K562 (cell line): ENCODE measurements at regions not wholly inside any gene's neighbourhood (a gene's known extent, or its start where the extent isn't known, plus 50 kb on each side); places are given as distances from the start of the nearest gene placed in this dataset.

Experiments used
- CC2D1A ChIP-seq: fragments of 450-650 bp; IDR thresholded peaks from 2 replicates; pipeline ENCODE4 v1.6.1; 2017; ENCODE audit warnings: mild to moderate bottlenecking
- DPF2 ChIP-seq: fragments of 450-650 bp; IDR thresholded peaks from 2 replicates; pipeline ENCODE4 v1.6.1; 2016
- FOXA3 ChIP-seq, 2 experiments: fragments of 450-650 bp in 1 of 2; sonication (generic) in 1 of 2; formaldehyde crosslinking; IDR thresholded peaks in 1 of 2; conservative IDR thresholded peaks in 1 of 2; 2 replicates each; pipeline versions ENCODE4 v1.4.0 to v1.8.0; 2020 to 2022; ENCODE audit warnings: mild to moderate bottlenecking in 2 of 2, missing genetic modification reagents in 1 of 2
- FOXK2 ChIP-seq, 2 experiments: fragments of 450-650 bp; IDR thresholded peaks in 1 of 2; conservative IDR thresholded peaks in 1 of 2; 2 replicates each; pipeline ENCODE4 v1.6.1; 2016; ENCODE audit warnings: low read depth in 2 of 2, mild to moderate bottlenecking in 1 of 2
- GABPB2 ChIP-seq: fragments of 250-450 bp; sonication (Bioruptor Pico); conservative IDR thresholded peaks from 2 replicates; pipeline ENCODE4 v1.5.1; 2021; ENCODE audit warnings: mild to moderate bottlenecking
- HDAC2 ChIP-seq: fragments of 450-650 bp; IDR thresholded peaks from 2 replicates; pipeline ENCODE4 v1.6.1; 2016; ENCODE audit warnings: mild to moderate bottlenecking
- KLF16 ChIP-seq: IDR thresholded peaks from 2 replicates; pipeline ENCODE4 v1.6.1; 2016; ENCODE audit warnings: antibody characterized with exemption
- MAFG ChIP-seq: fragments of 450-650 bp; conservative IDR thresholded peaks from 2 replicates; pipeline ENCODE4 v1.6.1; 2016; ENCODE audit warnings: missing genetic modification characterization, missing compliant biosample characterization
- NCOR1 ChIP-seq: fragments of 450-650 bp; IDR thresholded peaks from 2 replicates; pipeline ENCODE4 v1.6.1; 2016; ENCODE audit warnings: mild to moderate bottlenecking, moderate library complexity
- POLR2A ChIP-seq: fragments of 450-650 bp; conservative IDR thresholded peaks from 2 replicates; pipeline ENCODE4 v1.6.1; 2016
- POLR2AphosphoS5 ChIP-seq: IDR thresholded peaks from 2 replicates; pipeline ENCODE4 v1.6.1; 2011; ENCODE audit warnings: mild to moderate bottlenecking, low read depth, low read length, moderate library complexity; ENCODE audit not compliant: control insufficient read depth, insufficient read depth
- SMARCE1 ChIP-seq: fragments of 450-650 bp; IDR thresholded peaks from 2 replicates; pipeline ENCODE4 v1.7.1; 2016; ENCODE audit warnings: mild to moderate bottlenecking
- SOX6 ChIP-seq: fragments of 450-650 bp; IDR thresholded peaks from 2 replicates; pipeline ENCODE4 v1.6.1; 2014; ENCODE audit warnings: mild to moderate bottlenecking
- SRSF1 ChIP-seq: fragments of 200-400 bp; formaldehyde crosslinking; IDR thresholded peaks from 2 replicates; pipeline ENCODE4 v1.6.1; 2017; ENCODE audit warnings: mild to moderate bottlenecking, low read depth, low read length, moderate library complexity
- TAF9B ChIP-seq: fragments of 450-650 bp; IDR thresholded peaks from 2 replicates; pipeline ENCODE4 v1.6.1; 2018; ENCODE audit warnings: mild to moderate bottlenecking; ENCODE audit not compliant: partially characterized antibody
- ZC3H11A ChIP-seq: IDR thresholded peaks from 2 replicates; pipeline ENCODE4 v1.6.1; 2012; ENCODE audit warnings: low read depth, low read length, improper control_type of control experiment
- ZNF695 ChIP-seq: fragments of 450-650 bp; formaldehyde crosslinking; IDR thresholded peaks from 2 replicates; pipeline ENCODE4 v1.4.0; 2020; ENCODE audit warnings: mild to moderate bottlenecking, moderate library complexity
- TF ChIP-seq, protein P1 (sequence below): fragments of 450-650 bp; formaldehyde crosslinking; IDR thresholded peaks from 2 replicates; pipeline ENCODE4 v1.4.0; 2020; ENCODE audit warnings: mild to moderate bottlenecking, moderate library complexity
- TF ChIP-seq, protein P2 (sequence below): fragments of 450-650 bp; IDR thresholded peaks from 2 replicates; pipeline ENCODE4 v1.6.1; 2016; ENCODE audit warnings: antibody characterized with exemption
- TF ChIP-seq, protein P3 (sequence below), 2 experiments: fragments of 150-350 bp in 1 of 2; IDR thresholded peaks; 2 replicates each; pipeline ENCODE4 v1.6.1; 2012 to 2016; ENCODE audit warnings: low read depth in 2 of 2, low read length in 2 of 2, mild to moderate bottlenecking in 1 of 2, moderate library complexity in 1 of 2
- TF ChIP-seq, protein P4 (sequence below): sonication (generic); formaldehyde crosslinking; IDR thresholded peaks from 2 replicates; pipeline ENCODE4 v1.8.1; 2023; ENCODE audit warnings: mild to moderate bottlenecking, missing genetic modification reagents

DNA sequence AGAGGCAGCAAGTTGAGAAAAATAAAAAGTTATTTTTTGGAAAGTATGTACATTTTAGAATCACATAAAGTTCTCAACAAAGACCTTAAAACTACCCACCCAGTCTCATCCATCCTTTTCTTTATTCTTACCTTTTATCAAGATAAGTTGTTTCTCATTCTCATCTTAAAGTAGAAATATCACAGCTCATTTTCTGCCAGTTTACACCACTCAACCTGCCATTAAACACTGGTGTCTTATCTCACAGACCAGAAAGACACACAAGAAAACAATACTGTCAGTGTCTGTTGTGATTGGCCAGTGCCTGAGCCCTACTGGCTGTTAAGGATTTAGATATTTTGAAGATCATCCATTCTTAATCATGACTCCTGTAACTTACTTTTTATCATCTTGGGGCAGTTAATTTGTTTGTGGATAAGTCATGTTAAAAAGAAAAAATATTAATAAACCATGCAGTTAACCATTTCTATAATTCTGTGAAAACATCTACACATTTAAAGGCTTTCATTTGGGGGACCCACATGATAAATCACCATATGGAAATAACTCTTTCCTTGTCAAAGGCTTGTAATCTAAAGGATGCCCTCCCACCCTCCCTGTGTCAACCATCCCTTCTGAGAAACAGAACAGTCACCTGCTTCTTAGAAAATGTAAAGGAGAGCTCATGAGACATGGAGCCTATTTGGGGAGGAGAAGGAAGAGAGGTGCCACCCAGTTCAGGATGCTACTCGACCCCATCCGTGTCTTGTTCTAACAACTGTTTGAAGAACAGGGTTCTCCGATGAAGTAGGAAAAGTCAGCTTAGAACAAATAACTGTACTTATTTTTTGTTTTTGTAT is 897.2 kb upstream of the INTU start (continued):
- TF ChIP-seq, protein P1, sequence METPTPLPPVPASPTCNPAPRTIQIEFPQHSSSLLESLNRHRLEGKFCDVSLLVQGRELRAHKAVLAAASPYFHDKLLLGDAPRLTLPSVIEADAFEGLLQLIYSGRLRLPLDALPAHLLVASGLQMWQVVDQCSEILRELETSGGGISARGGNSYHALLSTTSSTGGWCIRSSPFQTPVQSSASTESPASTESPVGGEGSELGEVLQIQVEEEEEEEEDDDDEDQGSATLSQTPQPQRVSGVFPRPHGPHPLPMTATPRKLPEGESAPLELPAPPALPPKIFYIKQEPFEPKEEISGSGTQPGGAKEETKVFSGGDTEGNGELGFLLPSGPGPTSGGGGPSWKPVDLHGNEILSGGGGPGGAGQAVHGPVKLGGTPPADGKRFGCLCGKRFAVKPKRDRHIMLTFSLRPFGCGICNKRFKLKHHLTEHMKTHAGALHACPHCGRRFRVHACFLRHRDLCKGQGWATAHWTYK (CRISPR knock-in tag) = no peak
- TF ChIP-seq KLF16 (peak; percentile 53), CC2D1A (peak; percentile 78), FOXA3 (CRISPR knock-in tag; conservative IDR thresholded peaks at IDR 0.05 in 1 of 2, IDR thresholded peaks at IDR 0.05 in 1 of 2) (peak in 1 of 2 experiments; percentile 34; a peak in 1 of 4 replicates), SOX6 (peak; percentile 99), TAF9B (peak; percentile 42), FOXK2 (conservative IDR thresholded peaks at IDR 0.05 in 1 of 2, IDR thresholded peaks at IDR 0.05 in 1 of 2; ENCODE audit: low read depth in 2 of 2) (peak; percentile 56 to 76; a peak in 3 of 4 replicates), POLR2AphosphoS5 (peak; percentile 58; the same call in 1 of the 2 replicates), HDAC2 (peak; percentile 72; the same call in 1 of the 2 replicates), ZC3H11A (no peak), MAFG (tag) (0 out of 2 replicates have a peak, but pooled peaks have one; percentile 6), NCOR1 (peak; percentile 87), ZNF695 (CRISPR knock-in tag) (no peak), GABPB2 (CRISPR knock-in tag) (no peak), SRSF1 (no peak), SMARCE1 (peak; percentile 65), POLR2A (peak; percentile 63), DPF2 (peak; percentile 90)
- TF ChIP-seq, protein P2, sequence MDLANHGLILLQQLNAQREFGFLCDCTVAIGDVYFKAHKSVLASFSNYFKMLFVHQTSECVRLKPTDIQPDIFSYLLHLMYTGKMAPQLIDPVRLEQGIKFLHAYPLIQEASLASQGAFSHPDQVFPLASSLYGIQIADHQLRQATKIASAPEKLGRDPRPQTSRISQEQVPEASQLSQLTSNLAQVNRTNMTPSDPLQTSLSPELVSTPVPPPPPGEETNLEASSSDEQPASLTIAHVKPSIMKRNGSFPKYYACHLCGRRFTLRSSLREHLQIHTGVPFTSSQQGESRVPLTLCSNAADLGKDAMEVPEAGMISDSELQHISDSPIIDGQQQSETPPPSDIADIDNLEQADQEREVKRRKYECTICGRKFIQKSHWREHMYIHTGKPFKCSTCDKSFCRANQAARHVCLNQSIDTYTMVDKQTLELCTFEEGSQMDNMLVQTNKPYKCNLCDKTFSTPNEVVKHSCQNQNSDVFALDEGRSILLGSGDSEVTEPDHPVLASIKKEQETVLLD = peak; percentile 48; the same call in 1 of the 2 replicates
- TF ChIP-seq, protein P3, sequence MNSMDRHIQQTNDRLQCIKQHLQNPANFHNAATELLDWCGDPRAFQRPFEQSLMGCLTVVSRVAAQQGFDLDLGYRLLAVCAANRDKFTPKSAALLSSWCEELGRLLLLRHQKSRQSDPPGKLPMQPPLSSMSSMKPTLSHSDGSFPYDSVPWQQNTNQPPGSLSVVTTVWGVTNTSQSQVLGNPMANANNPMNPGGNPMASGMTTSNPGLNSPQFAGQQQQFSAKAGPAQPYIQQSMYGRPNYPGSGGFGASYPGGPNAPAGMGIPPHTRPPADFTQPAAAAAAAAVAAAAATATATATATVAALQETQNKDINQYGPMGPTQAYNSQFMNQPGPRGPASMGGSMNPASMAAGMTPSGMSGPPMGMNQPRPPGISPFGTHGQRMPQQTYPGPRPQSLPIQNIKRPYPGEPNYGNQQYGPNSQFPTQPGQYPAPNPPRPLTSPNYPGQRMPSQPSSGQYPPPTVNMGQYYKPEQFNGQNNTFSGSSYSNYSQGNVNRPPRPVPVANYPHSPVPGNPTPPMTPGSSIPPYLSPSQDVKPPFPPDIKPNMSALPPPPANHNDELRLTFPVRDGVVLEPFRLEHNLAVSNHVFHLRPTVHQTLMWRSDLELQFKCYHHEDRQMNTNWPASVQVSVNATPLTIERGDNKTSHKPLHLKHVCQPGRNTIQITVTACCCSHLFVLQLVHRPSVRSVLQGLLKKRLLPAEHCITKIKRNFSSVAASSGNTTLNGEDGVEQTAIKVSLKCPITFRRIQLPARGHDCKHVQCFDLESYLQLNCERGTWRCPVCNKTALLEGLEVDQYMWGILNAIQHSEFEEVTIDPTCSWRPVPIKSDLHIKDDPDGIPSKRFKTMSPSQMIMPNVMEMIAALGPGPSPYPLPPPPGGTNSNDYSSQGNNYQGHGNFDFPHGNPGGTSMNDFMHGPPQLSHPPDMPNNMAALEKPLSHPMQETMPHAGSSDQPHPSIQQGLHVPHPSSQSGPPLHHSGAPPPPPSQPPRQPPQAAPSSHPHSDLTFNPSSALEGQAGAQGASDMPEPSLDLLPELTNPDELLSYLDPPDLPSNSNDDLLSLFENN (IDR thresholded peaks at IDR 0.05; ENCODE audit: low read depth in 2 of 2, low read length in 2 of 2) = peak in 1 of 2 experiments; percentile 78; a peak in 1 of 4 replicates
- TF ChIP-seq, protein P4, sequence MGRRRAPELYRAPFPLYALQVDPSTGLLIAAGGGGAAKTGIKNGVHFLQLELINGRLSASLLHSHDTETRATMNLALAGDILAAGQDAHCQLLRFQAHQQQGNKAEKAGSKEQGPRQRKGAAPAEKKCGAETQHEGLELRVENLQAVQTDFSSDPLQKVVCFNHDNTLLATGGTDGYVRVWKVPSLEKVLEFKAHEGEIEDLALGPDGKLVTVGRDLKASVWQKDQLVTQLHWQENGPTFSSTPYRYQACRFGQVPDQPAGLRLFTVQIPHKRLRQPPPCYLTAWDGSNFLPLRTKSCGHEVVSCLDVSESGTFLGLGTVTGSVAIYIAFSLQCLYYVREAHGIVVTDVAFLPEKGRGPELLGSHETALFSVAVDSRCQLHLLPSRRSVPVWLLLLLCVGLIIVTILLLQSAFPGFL (CRISPR knock-in tag) = no peak
